ENCODE measurements at regions not wholly inside any gene's neighbourhood (a gene's known extent, or its start where the extent isn't known, plus 50 kb on each side); places are given as distances from the start of the nearest gene placed in this dataset.

DNA sequence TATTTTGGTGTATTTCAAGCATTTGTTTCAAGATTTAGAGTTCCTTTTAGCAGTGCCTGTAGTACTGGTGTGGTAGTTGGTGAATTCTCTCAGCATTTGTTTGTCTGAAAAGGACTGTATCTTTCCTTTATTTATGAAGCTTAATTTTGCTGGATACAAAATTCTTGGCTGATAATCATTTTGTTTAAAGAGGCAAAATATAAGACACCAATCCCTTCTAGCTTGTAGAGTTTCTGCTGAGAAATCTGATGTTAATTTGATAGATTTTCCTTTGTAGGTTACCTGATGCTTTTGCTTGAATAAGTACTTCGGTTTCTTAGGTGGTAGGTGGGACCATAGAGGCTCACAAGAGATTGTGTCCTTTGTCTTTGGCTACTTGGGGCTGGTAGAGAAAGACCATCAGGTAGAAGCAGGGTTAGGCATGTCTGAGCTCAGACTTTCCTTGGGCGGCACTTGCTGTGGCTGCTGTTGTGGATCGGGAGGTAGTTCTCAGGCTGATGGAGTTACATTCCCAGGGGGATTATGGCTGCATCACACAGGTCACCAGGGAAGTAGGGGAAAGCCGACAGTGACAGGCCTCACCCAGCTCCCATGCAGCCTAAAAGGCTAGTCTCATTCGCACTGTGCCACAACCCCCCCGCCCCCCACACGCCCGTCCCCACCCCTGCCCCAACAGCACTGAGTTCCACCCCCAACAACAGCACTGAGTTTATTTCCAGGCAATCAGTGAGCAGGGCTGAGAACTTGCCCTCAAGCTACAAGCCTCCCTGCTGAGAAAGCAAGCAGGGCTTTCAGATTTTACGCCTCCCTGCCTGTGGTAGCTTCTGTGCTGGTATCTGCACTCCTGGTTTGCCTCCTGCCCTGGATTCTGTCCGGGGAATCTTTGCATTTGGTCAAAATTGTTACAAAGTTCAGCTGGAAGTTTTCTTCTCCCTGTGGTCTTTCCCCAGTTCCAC lies 127.1 kb upstream of the GLRA1 start:
- TF ChIP-seq, protein P1, sequence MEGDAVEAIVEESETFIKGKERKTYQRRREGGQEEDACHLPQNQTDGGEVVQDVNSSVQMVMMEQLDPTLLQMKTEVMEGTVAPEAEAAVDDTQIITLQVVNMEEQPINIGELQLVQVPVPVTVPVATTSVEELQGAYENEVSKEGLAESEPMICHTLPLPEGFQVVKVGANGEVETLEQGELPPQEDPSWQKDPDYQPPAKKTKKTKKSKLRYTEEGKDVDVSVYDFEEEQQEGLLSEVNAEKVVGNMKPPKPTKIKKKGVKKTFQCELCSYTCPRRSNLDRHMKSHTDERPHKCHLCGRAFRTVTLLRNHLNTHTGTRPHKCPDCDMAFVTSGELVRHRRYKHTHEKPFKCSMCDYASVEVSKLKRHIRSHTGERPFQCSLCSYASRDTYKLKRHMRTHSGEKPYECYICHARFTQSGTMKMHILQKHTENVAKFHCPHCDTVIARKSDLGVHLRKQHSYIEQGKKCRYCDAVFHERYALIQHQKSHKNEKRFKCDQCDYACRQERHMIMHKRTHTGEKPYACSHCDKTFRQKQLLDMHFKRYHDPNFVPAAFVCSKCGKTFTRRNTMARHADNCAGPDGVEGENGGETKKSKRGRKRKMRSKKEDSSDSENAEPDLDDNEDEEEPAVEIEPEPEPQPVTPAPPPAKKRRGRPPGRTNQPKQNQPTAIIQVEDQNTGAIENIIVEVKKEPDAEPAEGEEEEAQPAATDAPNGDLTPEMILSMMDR (IDR thresholded peaks at IDR 0.05; ENCODE audit: low read depth, low read length): no peak
- TF ChIP-seq EZH2phosphoT487 (IDR thresholded peaks at IDR 0.05; ENCODE audit: low read depth): no peak

Data from OCI-LY3 (cell line).